Osteoblast (primary cell): ENCODE measurements at regions not wholly inside any gene's neighbourhood (a gene's known extent, or its start where the extent isn't known, plus 50 kb on each side); places are given as distances from the start of the nearest gene placed in this dataset.

ENCODE experiments used
- DNase-seq: peaks from one replicate; pipeline ENCODE4 v3.0.0; 2011; ENCODE audit warnings: low spot score, mixed read lengths; ENCODE audit not compliant: insufficient read length; ENCODE audit errors: missing footprints
- H2AFZ ChIP-seq: 2 replicates; pipeline ENCODE4 v1.6.0; 2011; ENCODE audit warnings: mild to moderate bottlenecking, low read length
- H3K27ac ChIP-seq: 2 replicates; pipeline ENCODE4 v1.5.1; 2011; ENCODE audit warnings: mild to moderate bottlenecking, low read depth, low read length, moderate library complexity
- H3K27me3 ChIP-seq: 2 replicates; pipeline ENCODE4 v1.6.0; 2012; ENCODE audit warnings: mild to moderate bottlenecking, control low read depth, inconsistent platforms, low read length, moderate library complexity; ENCODE audit not compliant: insufficient read depth
- H3K36me3 ChIP-seq: 2 replicates; pipeline ENCODE4 v1.5.1; 2011; ENCODE audit warnings: mild to moderate bottlenecking, low read length, control low read depth, moderate library complexity; ENCODE audit not compliant: insufficient read depth
- H3K4me1 ChIP-seq: 2 replicates; pipeline ENCODE4 v1.5.1; 2011; ENCODE audit warnings: mild to moderate bottlenecking, low read length, control low read depth, moderate library complexity; ENCODE audit not compliant: insufficient read depth
- H3K4me2 ChIP-seq: 2 replicates; pipeline ENCODE4 v1.6.0; 2011; ENCODE audit warnings: mild to moderate bottlenecking, low read length; ENCODE audit not compliant: insufficient read depth
- H3K4me3 ChIP-seq: fragments of 200-600 bp; sonication (generic); 3 replicates; pipeline ENCODE4 v1.5.1; 2012; ENCODE audit warnings: mild to moderate bottlenecking, low read length, inconsistent platforms; ENCODE audit not compliant: insufficient read depth
- H3K79me2 ChIP-seq: 2 replicates; pipeline ENCODE4 v1.6.0; 2012; ENCODE audit warnings: mild to moderate bottlenecking, low read length, control low read depth, inconsistent platforms; ENCODE audit not compliant: insufficient read depth
- H3K9me3 ChIP-seq: 2 replicates; pipeline ENCODE4 v1.5.1; 2011; ENCODE audit warnings: low read depth, low read length, control low read depth
- H4K20me1 ChIP-seq: 2 replicates; pipeline ENCODE4 v1.6.0; 2012; ENCODE audit warnings: mild to moderate bottlenecking, low read length, control low read depth; ENCODE audit not compliant: insufficient read depth
- TF ChIP-seq, protein P1 (sequence below): IDR thresholded peaks from 2 replicates; pipeline ENCODE4 v1.5.1; 2011; ENCODE audit warnings: mild to moderate bottlenecking, low read depth, low read length, moderate library complexity; ENCODE audit errors: extremely low read depth

DNA sequence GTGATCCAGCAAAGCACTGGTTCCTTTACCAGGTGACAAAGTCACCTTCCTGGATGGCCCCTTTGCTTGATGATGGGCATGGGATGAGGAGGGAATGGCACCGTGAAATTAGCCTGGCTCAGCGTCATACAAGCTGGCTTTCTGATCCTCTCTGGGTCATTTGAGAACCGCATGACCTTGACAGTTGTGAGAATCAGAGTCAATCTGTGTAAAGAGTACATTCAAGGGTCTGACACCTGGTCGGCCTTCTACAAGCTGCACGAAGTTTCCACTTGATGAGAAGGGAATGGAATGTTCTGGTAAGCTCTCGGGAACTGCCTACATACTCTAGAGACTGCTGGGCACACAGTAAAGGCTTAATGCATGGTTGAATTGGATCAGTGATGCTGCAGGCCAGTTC, 319.8 kb upstream of the TLE3 start:
- Histone ChIP-seq H3K27me3 (peaks cover 69% of the 10 kb centered on the region), H3K4me1 (no peaks in the 10 kb centered on the region), H3K36me3 (no peaks in the 10 kb centered on the region), H2AFZ (no peak overlapping the region), H3K9me3 (no peaks in the 10 kb centered on the region), H4K20me1 (no peaks in the 10 kb centered on the region), H3K79me2 (no peaks in the 10 kb centered on the region), H3K4me2 (no peak overlapping the region), H3K4me3 (no peak overlapping the region), H3K27ac (no peak overlapping the region)
- TF ChIP-seq, protein P1, sequence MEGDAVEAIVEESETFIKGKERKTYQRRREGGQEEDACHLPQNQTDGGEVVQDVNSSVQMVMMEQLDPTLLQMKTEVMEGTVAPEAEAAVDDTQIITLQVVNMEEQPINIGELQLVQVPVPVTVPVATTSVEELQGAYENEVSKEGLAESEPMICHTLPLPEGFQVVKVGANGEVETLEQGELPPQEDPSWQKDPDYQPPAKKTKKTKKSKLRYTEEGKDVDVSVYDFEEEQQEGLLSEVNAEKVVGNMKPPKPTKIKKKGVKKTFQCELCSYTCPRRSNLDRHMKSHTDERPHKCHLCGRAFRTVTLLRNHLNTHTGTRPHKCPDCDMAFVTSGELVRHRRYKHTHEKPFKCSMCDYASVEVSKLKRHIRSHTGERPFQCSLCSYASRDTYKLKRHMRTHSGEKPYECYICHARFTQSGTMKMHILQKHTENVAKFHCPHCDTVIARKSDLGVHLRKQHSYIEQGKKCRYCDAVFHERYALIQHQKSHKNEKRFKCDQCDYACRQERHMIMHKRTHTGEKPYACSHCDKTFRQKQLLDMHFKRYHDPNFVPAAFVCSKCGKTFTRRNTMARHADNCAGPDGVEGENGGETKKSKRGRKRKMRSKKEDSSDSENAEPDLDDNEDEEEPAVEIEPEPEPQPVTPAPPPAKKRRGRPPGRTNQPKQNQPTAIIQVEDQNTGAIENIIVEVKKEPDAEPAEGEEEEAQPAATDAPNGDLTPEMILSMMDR: no peak
- DNase-seq: no peak

DNA sequence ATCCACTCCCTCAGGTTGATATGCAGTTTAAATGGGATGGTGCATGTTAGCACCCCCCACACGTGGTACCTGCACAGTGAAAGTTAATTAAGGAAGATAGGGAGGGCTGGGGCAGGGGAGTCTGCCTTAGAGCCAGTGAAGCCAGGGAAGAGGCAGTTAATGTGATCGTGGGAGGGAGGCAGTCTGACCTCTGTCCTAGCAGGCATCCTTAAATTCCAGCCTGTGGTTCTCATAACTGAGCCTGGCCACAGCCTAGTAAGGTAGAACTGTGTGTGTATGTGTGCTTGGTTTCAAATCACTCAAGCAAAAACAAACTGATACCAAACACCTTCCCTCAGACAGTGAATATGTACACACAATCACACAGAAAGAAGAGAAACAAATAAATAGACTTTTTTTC, 319.1 kb upstream of the TLE3 start:
- H3K79me2 ChIP-seq: no peaks in the 10 kb centered on the region
- H3K4me3 ChIP-seq: no peak overlapping the region
- no peak overlapping the region for H3K27ac ChIP-seq
- DNase-seq: no peak
- H4K20me1 ChIP-seq: no peaks in the 10 kb centered on the region
- TF ChIP-seq, protein P1: no peak
- no peaks in the 10 kb centered on the region for H3K4me1 ChIP-seq
- H3K9me3 ChIP-seq: no peaks in the 10 kb centered on the region
- no peaks in the 10 kb centered on the region for H3K36me3 ChIP-seq
- no peak overlapping the region for H2AFZ ChIP-seq
- no peak overlapping the region for H3K4me2 ChIP-seq
- peaks cover 68% of the 10 kb centered on the region for H3K27me3 ChIP-seq

DNA sequence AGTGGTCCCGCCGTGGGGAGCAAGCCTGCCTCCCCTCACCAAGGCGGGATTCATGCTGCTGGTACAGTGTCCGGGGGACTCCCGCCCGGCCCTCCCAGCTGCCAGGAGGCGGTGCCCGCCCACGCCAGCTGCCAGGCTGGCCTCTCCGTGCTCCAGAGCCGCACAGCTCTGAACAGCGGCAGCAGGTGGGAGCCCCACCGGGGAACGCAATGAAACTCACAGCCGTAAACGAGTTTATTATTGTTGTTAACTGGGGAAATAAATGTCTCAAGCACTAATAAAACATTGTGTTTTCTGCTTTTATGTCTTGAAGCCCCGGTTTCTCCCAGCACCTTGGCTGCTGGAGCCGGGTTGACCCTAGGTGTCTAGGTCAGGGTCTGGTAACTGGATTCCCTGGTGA, 317.7 kb upstream of the TLE3 start:
- no peak overlapping the region for H3K4me2 ChIP-seq
- H3K9me3 ChIP-seq: no peaks in the 10 kb centered on the region
- H4K20me1 ChIP-seq: no peaks in the 10 kb centered on the region
- H3K4me3 ChIP-seq: no peak overlapping the region
- no peak for DNase-seq
- no peaks in the 10 kb centered on the region for H3K4me1 ChIP-seq
- TF ChIP-seq, protein P1: no peak
- H3K27me3 ChIP-seq: peaks cover 65% of the 10 kb centered on the region
- no peaks in the 10 kb centered on the region for H3K79me2 ChIP-seq
- H2AFZ ChIP-seq: no peak overlapping the region
- no peaks in the 10 kb centered on the region for H3K36me3 ChIP-seq
- H3K27ac ChIP-seq: no peak overlapping the region

DNA sequence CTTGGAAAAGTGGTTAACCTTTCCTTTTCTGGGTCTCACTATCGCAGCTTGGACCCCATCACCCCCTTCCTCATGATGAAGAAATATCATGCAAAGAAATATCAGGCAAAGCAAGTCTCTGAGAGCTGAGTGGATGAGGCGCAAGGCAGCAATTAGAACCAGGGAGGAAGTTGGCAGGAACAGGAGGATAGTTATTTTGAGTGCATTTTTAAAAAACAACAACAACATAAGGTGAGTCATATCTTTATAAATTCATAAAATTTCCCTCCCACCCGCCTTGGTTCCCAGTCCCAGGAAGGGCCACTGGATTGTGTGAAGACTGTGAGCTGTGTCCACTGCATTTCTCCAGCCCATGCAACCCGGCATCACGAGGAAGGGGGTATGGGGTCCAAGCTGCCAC, 316.9 kb upstream of the TLE3 start:
- H3K4me2 ChIP-seq: no peak overlapping the region
- H3K27me3 ChIP-seq: peaks cover 65% of the 10 kb centered on the region
- H3K4me1 ChIP-seq: no peaks in the 10 kb centered on the region
- H3K27ac ChIP-seq: no peak overlapping the region
- H4K20me1 ChIP-seq: no peaks in the 10 kb centered on the region
- no peaks in the 10 kb centered on the region for H3K79me2 ChIP-seq
- no peak overlapping the region for H3K4me3 ChIP-seq
- TF ChIP-seq, protein P1: no peak
- DNase-seq: no peak
- no peaks in the 10 kb centered on the region for H3K9me3 ChIP-seq
- no peak overlapping the region for H2AFZ ChIP-seq
- no peaks in the 10 kb centered on the region for H3K36me3 ChIP-seq
